Middle frontal gyrus (tissue), 1 donor: ENCODE measurements at regions not wholly inside any gene's neighbourhood (a gene's known extent, or its start where the extent isn't known, plus 50 kb on each side); places are given as distances from the start of the nearest gene placed in this dataset.
"Not testable (repeated sequence)": the region's sequence is repeated elsewhere in the genome, so short reads cannot be mapped to it uniquely, and the experiment has no call there.

ENCODE experiments used
- DNase-seq: peaks from one replicate; pipeline ENCODE4 v3.0.0-alpha.2; 2015; ENCODE audit warnings: low spot score; ENCODE audit errors: extremely low spot score

GRCh38 chr3:195974281-195974680, 65.9 kb upstream of the TNK2 start:
- not testable (repeated sequence) for DNase-seq

GRCh38 chr3:195970873-195971272, 62.5 kb upstream of the TNK2 start:
- not testable (repeated sequence) for DNase-seq

- not testable (repeated sequence) for DNase-seq
Measured at GRCh38 chr3:195969838-195970776, 61.8 kb upstream of the TNK2 start.

GRCh38 chr3:195969341-195969740, 61.0 kb upstream of the TNK2 start:
- not testable (repeated sequence) for DNase-seq

- not testable (repeated sequence) for DNase-seq
Measured at GRCh38 chr3:195968104-195968503, 59.8 kb upstream of the TNK2 start.

- not testable (repeated sequence) for DNase-seq
Measured at GRCh38 chr3:195967387-195967720, 59.0 kb upstream of the TNK2 start.

- not testable (repeated sequence) for DNase-seq
Measured at GRCh38 chr3:195966563-195967386, 58.4 kb upstream of the TNK2 start.

GRCh38 chr3:195965217-195965616, 56.9 kb upstream of the TNK2 start:
- not testable (repeated sequence) for DNase-seq

- DNase-seq = not testable (repeated sequence)
Measured at GRCh38 chr3:195964318-195965107, 56.2 kb upstream of the TNK2 start.

- DNase-seq = not testable (repeated sequence)
Measured at GRCh38 chr3:195962222-195962621, 53.9 kb upstream of the TNK2 start.

- not testable (repeated sequence) for DNase-seq
Measured at GRCh38 chr3:195960971-195961775, 52.8 kb upstream of the TNK2 start.

- DNase-seq = not testable (repeated sequence)
Measured at GRCh38 chr3:195960164-195960563, 51.8 kb upstream of the TNK2 start.

GRCh38 chr3:195959367-195960157, 51.2 kb upstream of the TNK2 start:
- DNase-seq = not testable (repeated sequence)

GRCh38 chr3:195958736-195959135, 50.4 kb upstream of the TNK2 start:
- peak; percentile 62 for DNase-seq
